Loucy (cell line): ENCODE measurements at regions not wholly inside any gene's neighbourhood (a gene's known extent, or its start where the extent isn't known, plus 50 kb on each side); places are given as distances from the start of the nearest gene placed in this dataset.

Source experiments
- EZH2phosphoT487 ChIP-seq: fragments of 200-600 bp; IDR thresholded peaks from 2 replicates; pipeline ENCODE4 v1.6.1; 2018; ENCODE audit warnings: antibody characterized with exemption, mild to moderate bottlenecking, moderate library complexity, borderline replicate concordance
- TF ChIP-seq, protein P1 (sequence below): fragments of 200-600 bp; sonication (generic); conservative IDR thresholded peaks from 2 replicates; pipeline ENCODE4 v1.5.1; 2014; ENCODE audit warnings: mild to moderate bottlenecking, antibody characterized with exemption, low read length

DNA sequence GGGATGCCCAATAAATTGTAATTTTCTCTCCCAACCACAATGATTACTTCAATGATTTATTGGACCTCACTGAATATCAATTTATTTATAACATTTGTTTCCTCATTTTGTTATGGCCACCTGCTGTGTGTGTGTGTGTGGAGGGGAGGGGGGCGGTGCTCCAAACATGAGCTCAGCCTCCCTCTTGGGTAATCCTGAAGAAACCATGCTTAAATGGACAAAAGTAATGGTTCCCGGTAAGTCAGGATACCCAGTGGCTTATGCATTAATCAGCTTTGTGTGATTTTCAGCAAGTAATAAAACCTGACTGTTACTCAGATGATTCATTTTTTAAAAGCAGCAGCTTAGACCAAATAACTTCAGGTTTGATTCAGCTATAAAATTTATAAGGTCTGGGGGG is 495.1 kb upstream of the MEX3C start:
- TF ChIP-seq, protein P1, sequence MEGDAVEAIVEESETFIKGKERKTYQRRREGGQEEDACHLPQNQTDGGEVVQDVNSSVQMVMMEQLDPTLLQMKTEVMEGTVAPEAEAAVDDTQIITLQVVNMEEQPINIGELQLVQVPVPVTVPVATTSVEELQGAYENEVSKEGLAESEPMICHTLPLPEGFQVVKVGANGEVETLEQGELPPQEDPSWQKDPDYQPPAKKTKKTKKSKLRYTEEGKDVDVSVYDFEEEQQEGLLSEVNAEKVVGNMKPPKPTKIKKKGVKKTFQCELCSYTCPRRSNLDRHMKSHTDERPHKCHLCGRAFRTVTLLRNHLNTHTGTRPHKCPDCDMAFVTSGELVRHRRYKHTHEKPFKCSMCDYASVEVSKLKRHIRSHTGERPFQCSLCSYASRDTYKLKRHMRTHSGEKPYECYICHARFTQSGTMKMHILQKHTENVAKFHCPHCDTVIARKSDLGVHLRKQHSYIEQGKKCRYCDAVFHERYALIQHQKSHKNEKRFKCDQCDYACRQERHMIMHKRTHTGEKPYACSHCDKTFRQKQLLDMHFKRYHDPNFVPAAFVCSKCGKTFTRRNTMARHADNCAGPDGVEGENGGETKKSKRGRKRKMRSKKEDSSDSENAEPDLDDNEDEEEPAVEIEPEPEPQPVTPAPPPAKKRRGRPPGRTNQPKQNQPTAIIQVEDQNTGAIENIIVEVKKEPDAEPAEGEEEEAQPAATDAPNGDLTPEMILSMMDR, result no peak
- TF ChIP-seq EZH2phosphoT487, result no peak
